GM06990 (cell line): ENCODE measurements at regions not wholly inside any gene's neighbourhood (a gene's known extent, or its start where the extent isn't known, plus 50 kb on each side); places are given as distances from the start of the nearest gene placed in this dataset.

ENCODE experiments used
- DNase-seq: peaks from one replicate; pipeline ENCODE4 v3.0.0-alpha.2; 2011; ENCODE audit not compliant: insufficient read length; ENCODE audit errors: extremely low read depth
- H3K27me3 ChIP-seq: replicated peaks from 2 replicates; pipeline ENCODE4 v1.6.0; 2011; ENCODE audit warnings: low read length; ENCODE audit not compliant: control insufficient read depth, insufficient read depth
- H3K36me3 ChIP-seq: 2 replicates; pipeline ENCODE4 v1.5.1; 2011; ENCODE audit warnings: low read length; ENCODE audit not compliant: control insufficient read depth, insufficient read depth
- H3K4me3 ChIP-seq: replicated peaks from 2 replicates; pipeline ENCODE4 v1.5.1; 2011; ENCODE audit warnings: low read depth, mild to moderate bottlenecking, control low read depth, low read length
- TF ChIP-seq, protein P1 (sequence below): IDR thresholded peaks from 2 replicates; pipeline ENCODE4 v1.5.1; 2011; ENCODE audit warnings: low read length, control low read depth, mild to moderate bottlenecking, inconsistent platforms; ENCODE audit not compliant: insufficient read depth, poor library complexity, severe bottlenecking

DNA sequence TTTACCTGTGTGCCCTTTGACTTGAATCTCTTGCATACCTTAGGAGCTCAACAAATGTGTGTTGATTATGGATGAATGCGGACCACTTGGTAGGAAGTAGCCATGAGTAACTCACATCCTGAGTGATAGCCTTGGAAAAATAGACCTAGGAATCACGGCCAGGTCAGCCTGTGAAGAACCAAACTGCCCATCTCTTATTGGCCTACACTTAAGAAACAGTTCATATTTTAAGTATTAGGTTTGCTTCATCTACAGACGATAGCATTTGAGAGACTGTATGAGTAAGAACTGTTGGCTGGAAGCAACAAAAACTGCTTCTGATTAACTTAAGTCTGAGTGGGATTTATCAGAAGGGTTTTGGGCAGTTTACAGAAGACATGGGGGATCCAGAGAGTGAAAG is 152.5 kb upstream of the ADRA1D start:
- DNase-seq, result no peak
- Histone ChIP-seq H3K27me3 (peaks cover 1% of the 10 kb centered on the region; the same call in 1 of the 2 replicates), H3K4me3 (no peak overlapping the region), H3K36me3 (no peaks in the 10 kb centered on the region)
- TF ChIP-seq, protein P1, sequence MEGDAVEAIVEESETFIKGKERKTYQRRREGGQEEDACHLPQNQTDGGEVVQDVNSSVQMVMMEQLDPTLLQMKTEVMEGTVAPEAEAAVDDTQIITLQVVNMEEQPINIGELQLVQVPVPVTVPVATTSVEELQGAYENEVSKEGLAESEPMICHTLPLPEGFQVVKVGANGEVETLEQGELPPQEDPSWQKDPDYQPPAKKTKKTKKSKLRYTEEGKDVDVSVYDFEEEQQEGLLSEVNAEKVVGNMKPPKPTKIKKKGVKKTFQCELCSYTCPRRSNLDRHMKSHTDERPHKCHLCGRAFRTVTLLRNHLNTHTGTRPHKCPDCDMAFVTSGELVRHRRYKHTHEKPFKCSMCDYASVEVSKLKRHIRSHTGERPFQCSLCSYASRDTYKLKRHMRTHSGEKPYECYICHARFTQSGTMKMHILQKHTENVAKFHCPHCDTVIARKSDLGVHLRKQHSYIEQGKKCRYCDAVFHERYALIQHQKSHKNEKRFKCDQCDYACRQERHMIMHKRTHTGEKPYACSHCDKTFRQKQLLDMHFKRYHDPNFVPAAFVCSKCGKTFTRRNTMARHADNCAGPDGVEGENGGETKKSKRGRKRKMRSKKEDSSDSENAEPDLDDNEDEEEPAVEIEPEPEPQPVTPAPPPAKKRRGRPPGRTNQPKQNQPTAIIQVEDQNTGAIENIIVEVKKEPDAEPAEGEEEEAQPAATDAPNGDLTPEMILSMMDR, result no peak

DNA sequence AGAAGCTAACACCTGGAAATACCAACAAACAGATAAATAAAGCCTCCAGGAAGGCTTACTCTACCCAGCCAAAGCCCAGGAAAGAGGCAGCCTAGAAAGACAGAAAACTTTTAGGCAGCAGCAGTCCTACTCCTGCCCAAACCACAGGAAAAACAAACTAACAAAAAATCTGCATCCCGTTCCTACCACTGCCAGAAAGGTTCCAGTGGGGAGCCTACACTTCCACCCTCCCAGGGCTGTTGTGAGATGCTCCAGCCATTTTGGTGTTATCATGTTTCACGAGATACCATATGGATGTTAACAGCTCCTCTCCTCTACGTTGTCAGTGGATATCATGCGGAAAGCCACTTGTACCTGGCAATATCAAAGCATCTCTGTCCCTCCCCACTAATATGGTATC is 135.9 kb upstream of the ADRA1D start:
- TF ChIP-seq, protein P1, result no peak
- Histone ChIP-seq H3K27me3 (no peaks in the 10 kb centered on the region; the same call in 1 of the 2 replicates), H3K36me3 (no peaks in the 10 kb centered on the region), H3K4me3 (no peak overlapping the region)
- no peak for DNase-seq

DNA sequence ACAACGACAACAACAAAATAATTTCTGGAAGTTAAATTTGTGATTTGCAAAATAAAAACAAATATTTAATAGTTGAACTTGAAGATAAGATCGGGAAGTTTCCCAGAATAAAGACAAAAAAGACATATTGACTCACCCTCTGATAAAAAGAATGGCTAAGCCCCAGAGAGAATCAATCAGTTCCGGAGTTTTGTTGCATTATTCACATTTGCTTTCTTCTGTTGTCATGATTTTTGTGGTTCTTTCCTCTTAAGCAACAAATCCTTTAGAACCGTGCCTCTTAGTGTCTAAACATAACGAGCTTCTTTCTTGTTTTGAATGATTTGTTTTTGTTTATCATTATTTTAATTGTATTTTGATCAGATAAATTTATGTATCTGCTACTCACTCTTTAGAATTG is 134.9 kb upstream of the ADRA1D start:
- TF ChIP-seq, protein P1, result no peak
- no peaks in the 10 kb centered on the region for H3K36me3 ChIP-seq

DNA sequence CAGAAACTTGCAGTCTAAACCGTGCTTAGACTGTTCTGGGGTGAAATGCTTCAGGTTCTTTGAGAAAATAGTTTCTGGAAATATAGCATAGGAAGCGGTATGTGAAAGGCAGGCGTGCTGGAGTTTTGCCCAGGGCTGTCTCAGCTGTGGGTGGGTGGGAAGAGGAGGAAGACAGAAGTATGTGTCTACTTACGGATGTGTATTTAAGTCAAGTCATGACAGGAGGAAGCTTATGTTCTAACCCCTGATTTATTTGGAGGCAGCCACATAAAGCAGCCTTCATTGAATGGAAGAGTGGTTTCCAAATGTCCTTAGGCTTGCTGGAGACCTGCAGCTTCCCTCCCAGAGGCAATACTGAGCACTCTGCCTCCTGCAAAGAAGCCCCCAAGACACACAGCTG is 126.8 kb upstream of the ADRA1D start:
- DNase-seq, result no peak
- TF ChIP-seq, protein P1, result no peak
- H3K27me3 ChIP-seq, result no peaks in the 10 kb centered on the region
- H3K36me3 ChIP-seq, result no peaks in the 10 kb centered on the region
- no peak overlapping the region for H3K4me3 ChIP-seq

More for the DNA sequence above, 134.9 kb upstream of the ADRA1D start:
- no peaks in the 10 kb centered on the region; the same call in 1 of the 2 replicates for H3K27me3 ChIP-seq
- H3K4me3 ChIP-seq, result no peak overlapping the region
- no peak for DNase-seq

DNA sequence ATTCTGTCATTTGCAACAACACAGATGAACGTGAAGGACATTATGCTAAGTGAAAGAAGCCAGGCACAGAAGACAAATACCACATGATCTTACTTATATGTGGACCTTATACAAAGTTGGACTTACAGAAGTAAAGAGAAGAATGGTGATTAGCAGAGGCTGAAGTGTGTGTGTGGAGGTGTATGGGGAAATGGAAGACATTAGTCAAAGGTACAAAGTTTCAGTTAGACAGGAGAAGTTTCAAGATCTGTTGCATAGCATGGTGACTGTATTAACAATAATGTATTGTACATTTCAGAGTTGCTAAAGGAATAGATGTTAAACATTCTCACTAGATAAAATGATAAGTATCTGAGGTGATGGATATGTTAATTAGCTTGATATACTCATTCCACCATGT is 124.4 kb upstream of the ADRA1D start:
- no peak overlapping the region for H3K4me3 ChIP-seq
- no peak for DNase-seq
- H3K36me3 ChIP-seq, result no peaks in the 10 kb centered on the region
- TF ChIP-seq, protein P1, result no peak
- no peaks in the 10 kb centered on the region for H3K27me3 ChIP-seq

DNA sequence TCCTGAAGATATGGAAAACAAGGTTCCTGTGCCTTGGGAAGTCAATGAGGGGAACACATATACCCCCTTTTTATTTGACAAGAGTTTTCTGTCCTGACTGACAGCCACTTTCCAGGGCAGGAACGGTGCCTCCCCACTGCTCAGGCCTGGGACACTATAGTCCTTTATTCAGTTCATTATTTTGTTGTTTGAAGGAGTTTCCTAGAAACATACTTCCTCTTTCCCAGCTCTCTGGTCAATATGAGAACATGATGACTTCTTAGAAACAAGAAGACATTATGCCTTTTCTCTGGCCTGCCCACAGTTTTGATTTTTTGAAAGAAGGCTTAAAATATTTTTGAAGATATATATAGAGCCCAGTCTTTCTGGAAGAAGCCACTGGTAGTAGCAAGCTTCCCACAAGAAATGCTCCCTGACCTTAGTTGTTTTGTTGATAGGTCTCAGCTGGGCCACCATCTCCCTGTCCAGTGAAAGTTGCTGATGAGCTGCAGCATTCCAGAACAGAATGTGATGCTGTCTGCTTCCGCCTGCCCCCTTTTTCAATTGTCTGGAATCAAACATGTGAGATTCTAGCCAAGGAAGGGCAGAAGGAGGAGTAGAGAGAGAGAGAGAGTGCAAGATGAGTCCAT is 122.7 kb upstream of the ADRA1D start:
- Histone ChIP-seq H3K4me3 (no peak overlapping the region), H3K27me3 (no peaks in the 10 kb centered on the region), H3K36me3 (no peaks in the 10 kb centered on the region)
- DNase-seq, result no peak
- TF ChIP-seq, protein P1, result no peak
